CD8-positive, alpha-beta memory T cell (primary cell): ENCODE measurements at regions not wholly inside any gene's neighbourhood (a gene's known extent, or its start where the extent isn't known, plus 50 kb on each side); places are given as distances from the start of the nearest gene placed in this dataset.
A peak's percentile ranks its signal among the peaks of the same experiment; 100 is the strongest.

ENCODE experiments used
- CTCF ChIA-PET: fragments of 350-600 bp; sonication (Branson Sonifier 250); formaldehyde crosslinking; loops from one replicate; lab custom pipeline; 2021; ENCODE audit warnings: antibody characterized with exemption; lab: Charles Lee
- POLR2A ChIA-PET: fragments of 350-600 bp; sonication (Branson Sonifier 250); formaldehyde crosslinking; loops from one replicate; lab custom pipeline; 2021; ENCODE audit warnings: antibody characterized with exemption; lab: Charles Lee
- DNase-seq, 5 donors: peaks; one replicate each; pipeline versions ENCODE4 v3.0.0 to v3.0.0-alpha.2; 2020 to 2022; ENCODE audit warnings: mixed read lengths in 1 of 5
- H3K27ac ChIP-seq: one replicate; pipeline ENCODE4 v1.7.0; 2013; ENCODE audit warnings: low read depth, mild to moderate bottlenecking, low read length, moderate library complexity
- H3K27me3 ChIP-seq: 2 replicates; pipeline ENCODE4 v1.7.0; 2013; ENCODE audit warnings: low read length, mild to moderate bottlenecking; ENCODE audit not compliant: insufficient read depth, poor library complexity, severe bottlenecking
- H3K36me3 ChIP-seq: 2 replicates; pipeline ENCODE4 v1.7.0; 2013; ENCODE audit warnings: mild to moderate bottlenecking, low read length, moderate library complexity; ENCODE audit not compliant: insufficient read depth
- H3K4me1 ChIP-seq: 2 replicates; pipeline ENCODE4 v1.7.0; 2013; ENCODE audit warnings: mild to moderate bottlenecking, low read length, moderate library complexity; ENCODE audit not compliant: insufficient read depth
- H3K4me3 ChIP-seq: 2 replicates; pipeline ENCODE4 v1.7.0; 2013; ENCODE audit warnings: mild to moderate bottlenecking, low read length
- H3K9me3 ChIP-seq: 2 replicates; pipeline ENCODE4 v1.7.0; 2013; ENCODE audit warnings: mild to moderate bottlenecking, low read length
- H3K27ac Mint-ChIP-seq, 8 donors: one replicate each; pipeline ENCODE4 v1.8.0; 2020 to 2021; ENCODE audit warnings: mixed read lengths in 8 of 8, mild to moderate bottlenecking in 6 of 8, inconsistent platforms in 3 of 8, moderate library complexity in 3 of 8
- H3K27me3 Mint-ChIP-seq, 2 donors: one replicate each; pipeline ENCODE4 v1.8.0; 2020 to 2021; ENCODE audit warnings: mixed read lengths in 2 of 2, mild to moderate bottlenecking in 1 of 2, moderate library complexity in 1 of 2
- H3K36me3 Mint-ChIP-seq, 3 donors: one replicate each; pipeline ENCODE4 v1.8.0; 2020 to 2021; ENCODE audit warnings: mixed read lengths in 3 of 3, inconsistent platforms in 1 of 3, mild to moderate bottlenecking in 1 of 3
- H3K4me1 Mint-ChIP-seq, 3 donors: one replicate each; pipeline ENCODE4 v1.8.0; 2020 to 2021; ENCODE audit warnings: mixed read lengths in 3 of 3, inconsistent platforms in 1 of 3, mild to moderate bottlenecking in 1 of 3
- H3K4me3 Mint-ChIP-seq, 7 donors: one replicate each; pipeline ENCODE4 v1.8.0; 2020 to 2021; ENCODE audit warnings: mixed read lengths in 7 of 7, mild to moderate bottlenecking in 6 of 7, moderate library complexity in 4 of 7, inconsistent platforms in 2 of 7
- H3K9me3 Mint-ChIP-seq, 5 donors: one replicate each; pipeline ENCODE4 v1.8.0; 2020 to 2022; ENCODE audit warnings: mixed read lengths in 5 of 5, mild to moderate bottlenecking in 3 of 5, moderate library complexity in 2 of 5, inconsistent platforms in 1 of 5

DNA sequence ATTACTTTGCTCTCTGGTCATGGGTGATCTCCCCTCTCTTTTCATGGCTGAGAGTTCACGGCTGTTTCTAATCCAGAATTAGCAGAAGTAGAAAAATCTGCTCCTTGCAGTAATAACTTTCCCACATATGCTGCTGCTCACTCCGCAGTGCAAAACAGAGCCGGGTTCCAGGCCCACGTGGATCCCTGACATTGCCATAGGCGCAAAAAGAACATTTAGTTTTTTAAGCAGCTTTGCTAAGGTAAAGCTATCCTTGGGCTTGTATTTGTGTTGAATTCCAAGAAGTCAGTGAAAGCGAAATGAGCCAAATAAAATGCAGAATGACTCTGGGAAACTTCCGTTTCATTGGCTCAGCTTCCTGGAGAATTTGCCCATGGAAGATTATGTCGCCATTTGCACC is 633.7 kb upstream of the SUCLG2 start:
- H3K27me3 Mint-ChIP-seq: no peaks in the 10 kb centered on the region
- H3K4me1 Mint-ChIP-seq: no peaks in the 10 kb centered on the region
- ChIA-PET CTCF (no interaction called here), POLR2A (no interaction called here)
- no peaks in the 10 kb centered on the region for H3K4me1 ChIP-seq
- H3K27ac ChIP-seq: no peak overlapping the region
- no peaks in the 10 kb centered on the region for H3K9me3 Mint-ChIP-seq
- H3K36me3 Mint-ChIP-seq: peaks cover 0 to 3% (median 3%) of the 10 kb centered on the region in 3 donors
- no peak overlapping the region for H3K4me3 ChIP-seq
- H3K36me3 ChIP-seq: no peaks in the 10 kb centered on the region
- no peak overlapping the region for H3K4me3 Mint-ChIP-seq
- no peak for DNase-seq
- H3K9me3 ChIP-seq: no peaks in the 10 kb centered on the region
- H3K27me3 ChIP-seq: no peaks in the 10 kb centered on the region
- H3K27ac Mint-ChIP-seq: no peak overlapping the region

DNA sequence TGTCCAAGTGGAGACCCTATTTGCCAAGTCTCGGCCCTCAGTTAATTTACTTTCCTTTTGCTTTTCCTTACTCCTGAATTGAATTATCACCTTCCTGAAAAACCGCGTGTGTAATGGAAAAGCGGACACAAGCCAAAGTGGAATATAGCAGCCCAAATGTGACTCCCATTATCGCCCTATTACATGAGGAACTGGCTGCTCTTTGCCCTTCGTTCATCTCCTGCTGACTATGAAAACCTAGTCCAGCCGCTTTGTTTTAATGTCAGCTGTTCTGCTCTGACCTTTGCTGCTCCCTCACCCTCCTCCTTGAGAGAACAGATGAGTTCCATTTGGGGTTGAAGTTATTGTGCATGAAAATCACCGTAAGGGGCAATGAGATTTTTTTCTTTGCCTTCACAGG is 632.7 kb upstream of the SUCLG2 start:
- Mint-ChIP-seq H3K36me3 (peaks cover 0 to 6% (median 2%) of the 10 kb centered on the region in 3 donors), H3K4me3 (no peak overlapping the region), H3K27me3 (no peaks in the 10 kb centered on the region), H3K9me3 (no peaks in the 10 kb centered on the region), H3K4me1 (no peaks in the 10 kb centered on the region), H3K27ac (no peak overlapping the region)
- Histone ChIP-seq H3K9me3 (no peaks in the 10 kb centered on the region), H3K4me3 (no peak overlapping the region), H3K27ac (no peak overlapping the region), H3K27me3 (no peaks in the 10 kb centered on the region), H3K4me1 (no peaks in the 10 kb centered on the region), H3K36me3 (no peaks in the 10 kb centered on the region)
- no peak for DNase-seq
- ChIA-PET CTCF (no interaction called here), POLR2A (no interaction called here)

DNA sequence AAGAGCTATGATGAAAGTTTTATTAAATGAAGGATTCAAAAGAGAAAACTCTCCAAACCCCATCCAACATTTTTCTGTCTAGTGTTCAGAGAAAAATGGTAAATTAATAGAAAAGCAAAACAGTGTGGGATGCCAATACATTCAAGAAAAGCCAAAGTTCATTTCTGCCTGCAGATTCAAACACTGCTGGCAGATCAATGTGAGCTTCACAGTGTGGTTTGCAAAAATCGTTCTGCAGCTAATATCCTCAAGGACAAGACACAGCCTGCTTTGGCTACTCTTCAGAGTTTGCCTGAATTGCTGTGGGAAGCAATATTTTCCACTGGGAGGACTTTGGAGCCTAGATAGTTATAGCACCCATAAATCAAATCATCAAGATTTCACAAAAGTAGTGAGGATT is 619.9 kb upstream of the SUCLG2 start:
- Mint-ChIP-seq H3K9me3 (peaks cover 0 to 2% (median 0%) of the 10 kb centered on the region in 5 donors), H3K27ac (no peak overlapping the region), H3K27me3 (no peaks in the 10 kb centered on the region), H3K4me1 (no peaks in the 10 kb centered on the region), H3K36me3 (peaks cover 0 to 4% (median 0%) of the 10 kb centered on the region in 3 donors), H3K4me3 (no peak overlapping the region)
- ChIA-PET CTCF (no interaction called here), POLR2A (no interaction called here)
- Histone ChIP-seq H3K36me3 (no peaks in the 10 kb centered on the region), H3K4me1 (no peaks in the 10 kb centered on the region), H3K9me3 (no peaks in the 10 kb centered on the region), H3K27me3 (no peaks in the 10 kb centered on the region), H3K4me3 (no peak overlapping the region), H3K27ac (no peak overlapping the region)
- DNase-seq: no peak

DNA sequence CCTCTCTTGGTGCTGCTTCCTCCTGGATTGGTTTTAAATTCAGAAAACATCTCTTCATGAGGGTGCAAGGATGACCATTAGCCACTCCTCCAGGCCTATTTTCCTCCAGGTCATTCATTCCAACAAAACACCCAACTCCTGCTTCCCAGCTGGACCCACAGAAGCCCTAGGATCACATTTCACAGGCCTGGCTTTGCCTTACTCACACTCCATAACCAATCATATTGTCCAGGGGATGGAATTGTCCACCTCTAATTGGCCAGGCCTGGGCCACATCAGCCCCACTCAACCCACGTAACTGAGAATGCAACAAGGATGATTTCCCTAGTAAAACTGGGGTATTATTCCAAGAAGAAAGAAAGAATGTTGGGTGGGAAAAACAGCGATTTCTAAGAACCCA is 616.7 kb upstream of the SUCLG2 start:
- Histone ChIP-seq H3K9me3 (no peaks in the 10 kb centered on the region), H3K27me3 (no peaks in the 10 kb centered on the region), H3K36me3 (no peaks in the 10 kb centered on the region), H3K4me3 (no peak overlapping the region), H3K4me1 (no peaks in the 10 kb centered on the region), H3K27ac (no peak overlapping the region)
- no peak overlapping the region for H3K27ac Mint-ChIP-seq
- H3K4me3 Mint-ChIP-seq: no peak overlapping the region
- H3K4me1 Mint-ChIP-seq: no peaks in the 10 kb centered on the region
- H3K36me3 Mint-ChIP-seq: peaks cover 0 to 5% (median 4%) of the 10 kb centered on the region in 3 donors
- H3K9me3 Mint-ChIP-seq: peaks cover 0 to 2% (median 0%) of the 10 kb centered on the region in 5 donors
- H3K27me3 Mint-ChIP-seq: no peaks in the 10 kb centered on the region
- DNase-seq: no peak
- ChIA-PET CTCF (no interaction called here), POLR2A (no interaction called here)

DNA sequence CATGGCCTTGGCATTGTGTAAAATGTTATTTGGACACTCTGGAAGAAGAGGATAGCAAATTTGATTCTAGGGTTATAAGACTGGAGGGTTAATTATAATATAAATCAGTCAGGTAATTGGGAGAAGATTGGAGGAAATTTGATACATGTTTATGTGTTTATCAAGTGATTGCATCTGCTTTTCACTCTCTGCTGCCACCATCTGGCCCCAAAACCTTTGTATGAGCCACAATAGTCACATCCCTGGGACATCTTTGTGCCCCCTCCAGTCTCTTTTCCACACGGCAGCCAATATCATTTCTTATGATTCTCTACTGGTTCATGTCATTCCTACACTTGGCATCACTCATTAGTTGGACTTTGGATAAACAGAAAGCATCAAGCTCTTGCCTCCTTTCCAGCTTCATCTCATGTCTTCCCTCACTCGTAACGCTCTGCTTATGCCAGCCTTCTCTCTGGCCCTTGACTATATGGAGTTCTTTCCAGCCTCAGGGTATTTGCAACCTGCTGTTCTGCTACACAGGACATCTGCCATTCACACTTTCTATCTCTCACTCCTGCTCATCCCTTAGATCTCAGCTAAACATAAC is 602.3 kb upstream of the SUCLG2 start:
- Histone ChIP-seq H3K4me1 (no peaks in the 10 kb centered on the region), H3K36me3 (no peaks in the 10 kb centered on the region), H3K4me3 (no peak overlapping the region), H3K9me3 (no peaks in the 10 kb centered on the region), H3K27ac (no peak overlapping the region), H3K27me3 (no peaks in the 10 kb centered on the region)
- no peak overlapping the region for H3K4me3 Mint-ChIP-seq
- H3K36me3 Mint-ChIP-seq: peaks cover 0 to 12% (median 3%) of the 10 kb centered on the region in 3 donors
- H3K9me3 Mint-ChIP-seq: peaks cover 0 to 4% (median 0%) of the 10 kb centered on the region in 5 donors
- H3K27ac Mint-ChIP-seq: peak overlapping the region in 1 of 8 donors; percentile 64
- CTCF ChIA-PET: interaction anchor here (0.7 kb wide), 1 partner anchor 873 kb away, joined by 3 read pairs; no protein-coding TSS in a partner anchor
- H3K4me1 Mint-ChIP-seq: peaks cover 0 to 3% (median 0%) of the 10 kb centered on the region in 3 donors
- POLR2A ChIA-PET: no interaction called here
- peak in 1 of 5 donors; percentile 6 for DNase-seq
- H3K27me3 Mint-ChIP-seq: no peaks in the 10 kb centered on the region

DNA sequence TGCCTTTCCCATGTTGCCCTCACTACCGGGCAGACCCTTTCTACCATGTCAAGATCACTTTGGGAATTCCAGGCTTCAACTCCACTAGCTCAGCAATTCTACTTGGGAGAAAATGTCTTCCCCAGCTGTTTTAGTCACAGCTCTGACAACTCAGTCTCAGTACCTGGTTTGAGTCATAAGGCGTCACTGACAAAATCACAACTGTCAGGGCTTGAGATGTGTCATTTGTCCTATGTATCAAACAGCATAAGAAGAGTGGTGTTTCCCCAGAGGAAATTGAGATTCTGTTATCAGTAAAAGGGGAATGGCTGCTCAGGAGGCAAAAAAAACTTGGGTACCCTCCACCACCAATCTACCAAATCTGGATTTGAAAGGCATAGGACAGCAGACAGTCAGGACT is 594.9 kb upstream of the SUCLG2 start:
- CTCF ChIA-PET: no interaction called here

DNA sequence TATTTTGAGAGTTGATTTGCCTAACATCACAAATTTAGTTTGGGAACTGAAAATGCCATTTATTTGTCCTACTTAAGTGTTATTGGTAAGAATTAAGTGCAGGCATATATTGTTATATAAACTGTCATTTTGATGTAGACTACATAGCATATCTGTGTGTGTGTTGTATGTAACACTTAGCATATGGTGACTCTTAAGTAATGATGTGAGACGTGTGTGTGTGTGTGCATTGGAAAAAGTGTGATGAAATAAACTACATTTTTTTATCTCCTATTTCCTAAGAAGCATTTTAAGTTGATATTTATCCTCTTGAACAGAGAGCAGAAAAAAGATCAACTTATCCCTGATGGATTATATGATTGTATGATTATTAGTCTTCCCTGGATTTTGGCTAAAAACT is 588.2 kb upstream of the SUCLG2 start:
- Mint-ChIP-seq H3K4me3 (no peak overlapping the region), H3K27me3 (no peaks in the 10 kb centered on the region), H3K4me1 (no peaks in the 10 kb centered on the region), H3K36me3 (peaks cover 0 to 5% (median 0%) of the 10 kb centered on the region in 3 donors), H3K9me3 (no peaks in the 10 kb centered on the region), H3K27ac (no peak overlapping the region)
- POLR2A ChIA-PET: no interaction called here
- H3K4me1 ChIP-seq: no peaks in the 10 kb centered on the region
- no peak overlapping the region for H3K4me3 ChIP-seq
- no peak overlapping the region for H3K27ac ChIP-seq
- DNase-seq: no peak
- H3K9me3 ChIP-seq: no peaks in the 10 kb centered on the region
- CTCF ChIA-PET: no interaction called here
- H3K36me3 ChIP-seq: no peaks in the 10 kb centered on the region
- no peaks in the 10 kb centered on the region for H3K27me3 ChIP-seq

More for the DNA sequence above, 594.9 kb upstream of the SUCLG2 start:
- Mint-ChIP-seq H3K4me3 (no peak overlapping the region), H3K4me1 (no peaks in the 10 kb centered on the region), H3K27me3 (peaks cover 0 to 1% of the 10 kb centered on the region in 2 donors), H3K36me3 (peaks cover 3 to 21% (median 4%) of the 10 kb centered on the region in 3 donors), H3K9me3 (no peaks in the 10 kb centered on the region), H3K27ac (no peak overlapping the region)
- Histone ChIP-seq H3K9me3 (no peaks in the 10 kb centered on the region), H3K4me1 (no peaks in the 10 kb centered on the region), H3K36me3 (no peaks in the 10 kb centered on the region), H3K27me3 (no peaks in the 10 kb centered on the region), H3K27ac (no peak overlapping the region), H3K4me3 (no peak overlapping the region)
- DNase-seq: no peak
- POLR2A ChIA-PET: no interaction called here

DNA sequence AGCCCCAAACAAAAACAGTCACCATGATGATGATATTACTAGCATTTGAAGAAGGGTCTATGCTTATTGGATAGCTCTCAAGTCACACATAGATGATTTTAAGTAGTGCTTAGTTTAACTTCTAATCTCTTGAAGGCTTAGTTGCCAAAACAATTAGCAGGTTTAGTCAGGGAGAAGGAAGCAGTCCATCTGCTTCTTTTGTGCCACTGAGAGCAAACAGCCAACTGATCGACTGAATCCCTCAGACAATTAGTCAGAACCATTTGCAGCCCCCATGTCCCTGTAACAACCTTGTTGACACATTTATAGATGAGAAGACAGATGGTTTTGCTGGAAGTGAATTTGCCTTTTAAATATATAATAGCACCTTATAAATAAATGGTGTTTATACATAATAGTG is 585.1 kb upstream of the SUCLG2 start:
- Mint-ChIP-seq H3K27me3 (no peaks in the 10 kb centered on the region), H3K27ac (no peak overlapping the region), H3K4me3 (no peak overlapping the region), H3K9me3 (peaks cover 0 to 3% (median 0%) of the 10 kb centered on the region in 5 donors), H3K4me1 (no peaks in the 10 kb centered on the region), H3K36me3 (peaks cover 0 to 8% (median 1%) of the 10 kb centered on the region in 3 donors)
- Histone ChIP-seq H3K27ac (no peak overlapping the region), H3K4me3 (no peak overlapping the region), H3K36me3 (no peaks in the 10 kb centered on the region), H3K4me1 (no peaks in the 10 kb centered on the region), H3K27me3 (no peaks in the 10 kb centered on the region), H3K9me3 (no peaks in the 10 kb centered on the region)
- no peak for DNase-seq
- POLR2A ChIA-PET: no interaction called here
- CTCF ChIA-PET: no interaction called here
